Glomerular visceral epithelial cell (primary cell): ENCODE measurements at regions not wholly inside any gene's neighbourhood (a gene's known extent, or its start where the extent isn't known, plus 50 kb on each side); places are given as distances from the start of the nearest gene placed in this dataset.
"Not testable (repeated sequence)": the region's sequence is repeated elsewhere in the genome, so short reads cannot be mapped to it uniquely, and the experiment has no call there.

Experiments used
- DNase-seq: peaks from one replicate; pipeline ENCODE4 v3.0.0-alpha.2; 2016; ENCODE audit errors: extremely low spot score

DNA sequence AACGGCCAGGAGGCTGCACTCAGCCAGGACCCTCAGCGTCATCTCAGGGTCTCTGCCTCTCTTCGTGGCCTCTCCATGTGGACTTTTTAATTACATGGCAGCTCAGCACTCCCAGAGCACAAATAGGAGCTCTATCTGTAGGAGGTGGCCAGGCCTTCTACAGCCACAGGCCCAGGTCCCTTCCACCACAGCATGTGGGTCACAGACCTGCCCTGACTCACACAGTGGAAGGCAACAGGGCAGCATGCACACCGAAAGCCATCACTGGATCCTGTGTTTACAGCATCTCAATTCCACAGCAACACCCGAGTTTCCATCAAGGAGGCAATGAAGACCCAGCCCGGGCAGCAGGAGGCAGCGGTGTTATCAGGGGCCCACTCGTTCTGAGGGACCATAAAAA lies 65.8 kb upstream of the CD93 start:
- DNase-seq: no peak

DNA sequence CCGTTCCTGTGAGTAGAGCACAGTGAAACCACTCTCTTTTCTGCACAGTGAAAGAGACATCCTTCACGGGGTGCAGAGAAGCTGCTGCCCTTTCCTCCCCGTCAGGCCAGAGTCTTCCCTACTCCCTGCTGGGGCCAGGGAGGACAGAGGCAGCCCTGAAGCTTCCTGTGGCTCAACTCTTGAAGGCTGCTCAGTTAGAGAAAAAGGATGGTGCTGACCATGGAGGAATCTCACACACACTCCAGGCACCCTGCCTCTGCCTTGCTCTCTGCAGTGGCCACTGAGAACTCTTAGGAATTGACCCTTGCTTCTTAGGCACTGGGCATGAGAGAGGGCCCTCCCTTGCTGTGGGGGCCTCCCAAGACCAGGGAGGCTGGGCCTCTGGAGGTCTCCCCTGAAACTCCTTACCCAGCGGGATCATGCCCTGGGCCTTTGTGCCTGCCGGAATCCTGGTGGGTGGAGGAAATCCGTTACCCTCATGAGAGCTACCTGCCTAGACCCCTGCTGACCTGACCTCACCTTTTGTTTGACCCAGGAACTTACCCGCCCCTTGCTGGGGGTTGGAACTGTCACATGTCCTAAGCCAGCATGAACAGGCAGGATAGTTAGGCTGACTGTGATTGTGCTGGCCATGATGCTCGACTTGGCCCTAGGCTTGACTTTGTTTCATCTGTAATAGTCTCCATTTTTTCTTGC lies 65.0 kb upstream of the CD93 start:
- no peak for DNase-seq

DNA sequence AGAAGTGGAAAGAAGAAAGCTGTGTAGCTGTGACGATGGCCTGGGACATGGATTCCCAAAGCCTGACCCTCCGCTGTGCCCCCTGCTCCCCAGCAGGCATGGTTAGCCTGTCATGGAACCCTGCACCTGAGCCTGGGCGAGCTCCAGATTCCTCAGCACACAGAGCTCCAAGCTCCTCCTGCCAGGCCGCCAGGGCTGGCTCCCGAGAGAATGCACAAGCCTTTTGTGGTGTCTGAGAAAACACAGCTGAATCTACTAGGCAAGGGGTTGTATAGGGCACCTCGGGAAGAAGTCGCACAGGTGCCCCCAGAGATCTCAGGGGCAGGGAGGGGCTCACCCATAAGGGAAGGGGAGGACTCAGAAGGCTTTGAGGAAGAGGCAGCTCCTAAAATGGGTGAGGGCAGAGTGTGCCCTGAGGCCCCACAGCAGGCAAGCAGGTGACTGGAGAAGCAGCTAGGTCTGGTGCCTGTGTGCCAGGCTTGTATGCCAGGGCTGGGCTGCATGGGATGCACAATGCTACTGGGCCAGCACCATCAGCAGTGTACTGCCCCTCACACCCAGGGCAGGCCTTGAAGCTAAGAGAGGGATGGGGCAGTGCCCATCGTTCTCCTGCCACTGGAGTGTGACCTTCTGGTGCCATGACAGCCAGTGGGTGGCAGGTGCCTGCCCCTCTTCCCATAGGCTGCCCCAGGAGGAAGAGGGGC lies 64.3 kb upstream of the CD93 start:
- DNase-seq: no peak

DNA sequence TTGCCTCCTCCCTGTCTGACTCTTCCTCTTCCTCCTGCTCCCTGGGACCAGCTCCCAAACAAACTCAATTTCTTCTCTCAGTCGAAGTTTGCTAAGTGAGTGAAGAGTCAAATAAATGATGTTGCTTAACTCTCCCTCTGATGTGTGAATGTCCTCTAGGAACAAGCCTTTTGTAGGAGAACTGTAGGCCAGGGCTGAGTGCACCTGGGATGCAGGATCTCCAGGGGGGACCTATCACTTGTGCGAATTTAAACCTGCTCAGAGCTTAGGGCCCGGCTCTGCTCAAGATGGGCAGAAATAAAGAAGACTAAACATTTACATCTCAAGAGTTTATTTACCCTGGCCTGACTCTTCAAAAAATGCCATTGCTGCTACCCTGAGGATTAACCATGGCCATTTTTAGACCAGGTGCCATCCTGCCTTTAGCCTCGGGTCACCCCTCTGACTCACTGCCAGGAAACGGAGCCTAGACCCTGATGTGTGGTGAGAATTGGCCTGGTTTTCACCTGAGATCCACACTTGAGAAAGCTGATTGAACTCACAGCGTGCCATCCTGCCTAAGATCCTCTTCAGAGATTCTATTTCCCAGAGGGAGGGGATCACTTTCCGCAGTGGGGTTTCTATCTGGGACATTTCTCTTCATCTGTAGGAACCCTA lies 63.6 kb upstream of the CD93 start:
- no peak for DNase-seq

DNA sequence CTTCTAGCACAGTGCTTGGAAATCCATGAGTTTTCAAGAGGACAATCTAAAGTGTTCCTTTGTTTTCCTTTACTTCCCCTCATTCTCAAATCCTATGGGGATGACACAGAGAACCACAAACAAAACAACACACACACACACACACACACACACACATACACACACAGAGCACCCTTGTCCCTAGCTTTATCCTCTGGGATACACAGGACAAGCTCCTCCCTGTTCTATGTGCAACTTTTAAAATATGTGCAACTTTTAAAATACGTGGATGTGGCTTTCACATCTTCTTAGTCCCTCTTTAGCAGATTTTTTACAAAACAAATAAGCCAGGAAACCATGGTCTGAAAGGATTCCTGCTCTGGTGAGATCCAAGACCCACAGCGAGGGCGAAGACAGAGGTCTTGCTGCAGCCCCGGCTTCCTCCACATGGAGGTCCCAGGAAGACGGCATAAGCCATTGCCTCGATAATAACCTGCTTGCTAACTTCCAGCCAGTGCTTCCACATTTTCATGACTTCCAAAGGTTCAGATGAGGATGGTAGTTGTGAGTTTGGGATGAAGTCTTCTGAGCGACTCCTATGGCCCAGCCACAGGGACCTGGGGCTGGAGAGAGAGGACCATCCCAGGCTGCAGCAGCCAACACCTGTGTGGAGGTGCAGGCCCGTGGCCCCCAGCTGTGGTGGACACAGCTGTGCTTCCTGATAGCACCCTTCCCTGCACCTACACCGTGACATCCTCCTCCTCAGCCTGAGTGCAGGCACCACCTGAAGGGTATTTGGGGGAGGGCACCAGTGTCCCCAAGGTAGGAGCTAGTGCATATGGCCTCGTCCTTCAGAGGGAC lies 62.8 kb upstream of the CD93 start:
- DNase-seq: no peak

DNA sequence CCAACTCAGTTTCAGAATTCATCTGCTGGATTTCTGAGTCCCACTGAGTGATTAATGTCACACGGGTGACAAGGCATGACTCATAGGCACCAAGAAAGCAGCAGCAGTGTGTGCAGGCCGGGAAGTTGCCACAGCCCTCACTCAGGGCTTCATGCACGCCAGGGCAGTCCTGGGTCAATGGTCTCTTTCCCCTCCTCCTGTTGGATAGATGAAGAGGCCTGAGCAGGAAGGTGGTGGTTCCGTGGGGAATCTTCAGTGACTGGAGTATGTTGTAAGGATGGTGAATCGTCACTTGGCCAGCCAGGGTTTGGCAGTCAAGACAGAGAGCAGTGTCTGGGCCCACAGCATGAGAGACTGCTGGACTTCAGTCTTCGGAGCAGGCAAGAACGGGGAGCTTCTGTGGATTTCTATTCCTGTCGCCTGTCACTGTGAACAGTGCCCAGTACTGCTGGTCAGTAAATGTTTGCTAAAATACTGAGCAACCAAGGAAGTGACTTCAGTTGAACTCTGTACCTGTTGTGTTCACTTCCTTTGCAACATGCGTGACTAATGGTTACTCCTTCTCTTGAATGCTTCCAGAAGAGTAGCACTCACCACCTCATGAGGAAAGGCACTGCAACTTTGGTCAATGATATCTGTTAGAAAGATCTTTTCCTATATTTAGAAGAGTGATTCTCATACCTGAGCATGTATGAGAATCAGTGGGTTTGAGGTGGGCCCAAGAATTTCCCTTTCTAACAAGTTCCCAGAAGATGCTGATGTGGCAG lies 62.0 kb upstream of the CD93 start:
- peak; percentile 85 for DNase-seq

DNA sequence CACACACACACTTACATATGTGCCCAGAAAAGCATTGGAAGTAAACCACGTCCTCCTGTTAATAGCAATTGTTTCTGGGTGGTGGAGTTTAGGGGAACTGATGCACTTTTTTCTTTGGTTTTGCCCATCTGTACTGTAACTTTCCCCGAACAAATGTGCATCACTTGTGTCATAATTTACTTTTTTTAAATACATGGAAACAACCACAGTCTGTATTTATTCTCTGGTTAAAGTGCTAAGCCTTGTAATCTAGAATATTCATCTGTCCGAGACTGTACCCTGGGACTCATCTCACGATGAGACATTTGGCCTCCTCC lies 61.5 kb upstream of the CD93 start:
- DNase-seq: no peak

DNA sequence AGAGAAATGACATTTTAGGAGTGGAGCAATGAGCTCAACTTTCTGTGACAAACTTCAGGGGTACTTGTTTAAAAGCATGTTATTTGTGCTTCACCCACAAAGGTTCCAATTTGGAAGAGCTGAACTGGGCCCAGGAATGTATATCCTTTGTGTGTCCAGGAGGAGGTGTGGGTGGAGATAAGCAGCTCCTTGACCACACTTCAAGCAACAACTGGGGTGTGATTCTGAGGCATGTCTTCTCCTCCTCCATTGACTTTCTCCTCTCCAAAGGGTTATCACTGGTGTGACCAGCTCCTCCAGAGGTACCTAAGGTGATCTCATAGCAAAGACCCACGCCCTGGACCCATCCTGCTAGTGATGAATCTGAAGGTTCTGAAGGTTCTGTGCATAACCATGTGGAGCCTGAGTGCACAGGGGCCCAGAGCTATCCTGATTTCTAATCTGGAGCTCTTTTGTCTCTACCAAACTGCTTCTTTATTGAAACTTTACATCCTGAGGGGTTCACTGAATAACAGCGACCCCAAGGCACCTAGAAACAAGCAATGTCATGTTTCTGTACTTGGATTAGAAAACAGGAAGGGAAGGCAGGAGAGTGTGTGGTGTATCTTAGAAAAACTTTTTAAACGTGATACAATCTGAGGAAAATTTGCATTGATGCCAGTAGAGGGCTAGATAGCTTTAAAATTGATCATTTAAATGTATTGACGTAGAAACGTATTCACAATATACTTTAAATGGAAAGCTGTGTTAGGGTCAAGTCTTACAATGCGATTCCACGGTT lies 60.9 kb upstream of the CD93 start:
- DNase-seq: no peak

DNA sequence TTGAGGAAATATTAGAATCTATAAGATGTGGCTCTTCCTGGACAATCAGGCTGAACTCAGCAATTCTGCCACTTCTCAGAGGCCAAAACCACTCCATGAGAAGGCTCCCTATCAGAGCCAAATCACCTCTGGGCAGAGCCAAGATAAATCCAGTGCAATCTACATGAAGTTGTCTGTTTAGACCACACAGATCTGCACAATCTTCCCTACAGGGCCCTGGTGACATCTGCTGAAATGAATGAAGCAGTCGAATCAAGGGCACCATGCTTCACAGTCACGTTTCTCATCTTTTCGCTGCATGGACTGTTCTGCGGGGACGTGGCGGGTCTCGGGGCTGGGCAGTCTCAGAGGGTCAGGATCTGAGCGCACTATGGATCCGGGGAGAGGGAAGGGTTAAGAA lies 60.1 kb upstream of the CD93 start:
- no peak for DNase-seq

DNA sequence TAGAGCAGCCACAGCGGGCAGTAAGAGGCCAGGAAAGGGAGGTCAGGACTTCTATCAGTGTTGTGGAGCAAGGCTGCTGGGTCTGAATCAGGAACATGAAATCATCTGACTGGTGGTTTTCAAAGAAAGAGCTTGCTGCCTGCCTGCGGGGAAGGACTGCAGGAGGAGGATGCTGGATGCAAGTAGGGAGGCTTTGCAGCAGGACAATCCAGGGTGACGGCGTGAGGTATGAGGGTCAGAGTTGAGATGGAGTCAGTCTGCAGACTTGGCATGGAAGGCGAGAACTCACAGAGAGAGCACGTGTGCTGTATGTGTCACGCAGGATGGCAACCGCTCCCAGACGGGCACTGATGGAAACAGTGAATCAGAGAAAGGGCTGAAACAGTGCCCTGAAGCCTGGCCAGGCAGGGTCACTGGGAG lies 59.2 kb upstream of the CD93 start:
- no peak for DNase-seq

DNA sequence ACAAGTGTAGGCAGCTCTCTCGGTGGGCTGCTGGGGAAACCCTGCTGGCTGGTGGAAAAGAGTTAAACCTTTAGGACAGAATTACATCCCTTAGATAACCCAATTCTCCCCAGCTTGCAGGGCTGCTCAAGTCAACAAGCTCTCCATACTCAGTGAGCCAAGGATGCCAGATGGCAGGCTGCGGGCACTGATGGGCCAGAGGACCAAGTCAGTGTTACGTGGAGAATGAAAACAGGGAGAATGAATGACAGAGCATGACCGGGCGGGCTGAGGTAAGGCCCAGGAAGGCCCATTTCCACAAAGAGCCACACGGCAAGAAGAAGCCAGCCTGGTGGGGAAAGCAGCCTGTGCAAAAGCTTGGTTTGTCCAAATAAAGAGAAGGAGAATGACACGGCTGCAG lies 58.7 kb upstream of the CD93 start:
- no peak for DNase-seq

DNA sequence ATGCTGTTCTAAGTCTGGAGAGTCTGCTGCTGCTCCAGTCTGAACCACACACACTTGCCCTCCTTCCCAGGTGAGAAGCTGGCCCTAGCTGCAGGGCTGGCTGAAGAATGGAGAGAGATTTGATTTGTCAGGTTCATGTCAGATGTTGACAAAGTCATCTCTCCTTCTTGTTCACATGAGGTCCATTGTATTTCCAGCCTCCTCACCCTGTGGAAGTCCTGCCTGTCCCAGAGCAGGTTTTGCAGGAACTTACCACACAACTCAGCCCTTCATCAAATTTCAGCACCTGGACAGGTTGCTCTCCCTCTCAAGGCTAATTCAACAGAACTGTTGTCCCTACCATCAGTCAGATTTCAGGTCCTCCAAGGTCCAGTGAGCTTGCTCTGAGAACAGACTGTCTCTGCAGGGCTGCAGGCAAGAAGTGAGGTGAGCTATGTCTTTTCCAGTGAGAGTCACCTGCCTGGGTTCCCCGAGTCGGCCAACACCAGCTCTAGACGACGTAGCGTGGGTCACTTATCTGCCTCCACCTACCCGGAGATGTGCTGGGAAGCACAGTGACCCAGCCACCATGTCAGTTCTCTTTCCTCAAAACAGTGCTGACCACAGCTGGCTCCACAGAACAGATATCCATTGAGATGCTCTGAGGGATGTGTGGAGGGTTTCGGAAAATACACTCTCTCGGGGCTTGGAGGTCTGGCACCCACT lies 58.0 kb upstream of the CD93 start:
- no peak for DNase-seq

DNA sequence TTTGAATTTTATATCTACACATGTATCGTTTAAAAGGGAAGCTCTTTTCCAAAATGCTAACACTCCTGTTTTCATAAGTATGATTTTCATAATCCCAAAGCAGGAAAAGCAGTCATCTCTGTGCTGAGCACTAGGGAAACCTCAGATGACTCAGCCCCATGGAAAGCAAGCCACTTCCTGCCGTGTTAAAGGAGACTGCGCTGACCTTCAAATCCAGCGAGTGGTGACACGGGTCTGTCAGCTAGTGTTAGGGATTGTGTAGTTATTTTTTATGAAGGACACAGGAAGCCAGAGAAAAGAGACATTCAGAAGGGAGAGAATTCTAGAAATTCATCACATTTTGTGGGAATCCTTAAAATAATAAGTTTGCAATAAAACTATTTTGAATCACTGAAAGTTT lies 57.0 kb upstream of the CD93 start:
- DNase-seq: peak; percentile 79

DNA sequence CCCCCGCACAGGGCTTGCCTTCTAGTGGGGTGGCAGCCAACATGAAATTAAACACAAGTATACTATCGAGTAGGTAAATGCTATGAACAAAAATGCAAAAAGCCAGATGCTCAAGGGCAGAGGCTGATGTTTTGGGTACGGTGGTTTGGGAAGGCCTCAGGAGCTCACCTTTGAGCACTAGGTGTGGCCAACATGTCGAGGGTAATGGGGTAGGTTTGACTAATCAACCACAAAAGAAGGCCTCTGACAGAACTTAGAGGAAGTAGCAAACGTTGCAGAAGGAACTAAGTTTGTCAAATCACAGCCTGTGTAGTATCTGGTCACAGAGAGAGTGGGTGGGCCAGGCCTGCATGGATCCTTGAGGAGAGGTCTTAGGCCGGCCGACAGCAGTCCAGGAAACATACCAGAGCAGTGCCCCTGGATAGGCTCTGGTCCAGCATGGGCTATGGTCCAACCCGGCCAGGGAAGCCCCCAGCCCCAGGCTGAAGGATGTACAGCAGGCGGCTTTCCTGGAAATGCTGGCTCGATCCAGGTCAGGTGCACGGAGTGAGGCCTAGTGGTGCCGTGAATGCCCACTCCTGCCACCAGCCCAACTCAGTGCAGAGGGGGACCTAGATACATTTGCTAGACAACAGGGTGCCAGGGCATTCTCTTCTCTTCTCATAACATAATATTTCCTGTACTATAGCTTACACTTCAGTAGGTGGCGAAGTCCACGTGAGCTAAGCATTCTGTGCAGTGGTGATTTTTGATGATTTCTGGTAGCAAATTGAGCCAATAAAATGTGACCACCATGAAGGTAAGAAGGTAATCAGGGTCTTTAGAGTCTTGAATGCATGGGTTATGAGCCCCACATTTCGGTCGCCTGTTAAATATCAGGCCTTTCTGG lies 56.3 kb upstream of the CD93 start:
- no peak for DNase-seq

DNA sequence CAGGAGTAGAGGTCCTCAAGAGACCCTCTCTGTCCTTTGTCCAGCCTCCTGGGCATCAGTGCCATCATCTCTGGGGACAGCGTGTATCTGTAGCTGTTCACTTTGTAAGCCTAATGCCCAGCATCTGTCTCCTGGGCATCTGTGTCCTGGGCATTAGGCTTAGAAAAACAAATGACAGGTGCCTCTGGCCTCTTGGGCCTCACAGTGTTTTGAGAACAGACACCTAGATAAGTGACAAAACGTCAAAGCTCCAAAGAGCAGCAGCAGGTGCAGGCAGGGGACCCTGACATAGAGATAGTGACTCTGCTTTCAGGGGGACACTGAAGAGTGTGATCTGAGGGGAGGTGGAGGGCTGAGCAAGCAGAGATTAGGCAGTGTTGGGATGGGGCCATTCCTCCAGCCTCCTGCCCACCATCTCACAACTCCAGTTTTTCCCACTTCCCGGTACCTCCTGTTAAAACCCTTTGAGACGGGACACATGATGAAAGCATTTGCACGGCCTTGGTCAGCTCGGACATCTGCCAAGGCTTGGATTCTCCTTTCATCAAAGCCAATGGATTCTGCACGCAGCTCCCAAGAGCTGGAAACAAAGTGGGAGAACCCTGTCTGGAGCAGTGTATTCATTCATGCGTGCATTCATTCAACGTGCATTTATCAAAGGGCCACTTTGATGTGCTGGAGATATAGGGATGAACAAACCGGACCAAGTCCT lies 55.5 kb upstream of the CD93 start:
- no peak for DNase-seq

DNA sequence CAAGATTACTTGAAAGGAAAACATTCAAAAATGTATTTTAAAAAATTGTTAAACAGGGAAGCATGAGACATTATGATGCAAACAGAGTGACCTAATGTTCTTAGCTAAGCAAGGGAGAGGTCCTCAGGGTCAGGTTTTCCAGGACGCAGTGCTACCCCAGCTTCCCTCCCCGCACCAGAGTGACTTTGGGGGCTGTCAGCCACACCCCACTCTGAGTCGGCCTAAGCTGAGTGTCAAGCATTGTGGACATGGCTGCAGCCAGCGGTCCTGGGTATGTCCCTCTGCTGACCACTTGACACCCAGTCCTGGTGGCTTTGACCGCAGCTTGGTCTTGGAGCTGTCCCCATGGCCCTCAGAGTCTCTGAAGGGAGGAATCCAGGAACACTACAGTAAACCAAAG lies 54.9 kb upstream of the CD93 start:
- DNase-seq: no peak

DNA sequence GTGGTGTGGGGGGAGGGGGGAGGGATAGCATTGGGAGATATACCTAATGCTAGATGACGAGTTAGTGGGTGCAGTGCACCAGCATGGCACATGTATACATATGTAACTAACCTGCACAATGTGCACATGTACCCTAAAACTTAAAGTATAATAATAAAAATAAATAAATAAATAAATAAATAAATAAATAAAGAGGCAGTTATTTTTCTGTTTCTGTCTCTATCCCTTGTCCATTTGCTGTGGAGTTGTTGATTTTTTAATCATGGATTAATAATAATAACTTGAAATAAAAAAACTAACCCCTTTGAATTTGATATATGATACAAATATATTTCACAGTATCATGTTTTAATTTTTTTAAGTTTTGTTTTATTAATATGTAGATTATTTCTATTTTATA lies 53.9 kb upstream of the CD93 start:
- not testable (repeated sequence) for DNase-seq

DNA sequence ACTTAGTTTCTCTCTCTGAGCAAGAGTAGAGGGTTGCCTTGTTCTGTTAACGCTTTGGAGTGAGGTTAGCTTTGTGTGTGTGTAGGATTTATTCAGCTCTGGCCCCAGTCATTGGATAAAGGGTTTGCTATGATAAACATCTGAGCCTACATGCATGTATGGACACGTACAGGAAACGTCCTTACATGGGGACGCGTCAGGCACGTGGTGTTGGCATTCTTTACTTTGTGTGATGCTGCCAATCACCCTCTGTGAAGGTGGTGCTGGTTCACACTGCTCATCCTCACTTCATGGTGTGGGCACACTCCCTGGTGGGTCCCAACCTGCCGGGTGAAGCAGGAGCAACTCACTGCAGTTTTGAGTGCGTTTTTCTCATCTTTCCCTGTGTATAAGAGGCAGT lies 53.4 kb upstream of the CD93 start:
- no peak for DNase-seq

DNA sequence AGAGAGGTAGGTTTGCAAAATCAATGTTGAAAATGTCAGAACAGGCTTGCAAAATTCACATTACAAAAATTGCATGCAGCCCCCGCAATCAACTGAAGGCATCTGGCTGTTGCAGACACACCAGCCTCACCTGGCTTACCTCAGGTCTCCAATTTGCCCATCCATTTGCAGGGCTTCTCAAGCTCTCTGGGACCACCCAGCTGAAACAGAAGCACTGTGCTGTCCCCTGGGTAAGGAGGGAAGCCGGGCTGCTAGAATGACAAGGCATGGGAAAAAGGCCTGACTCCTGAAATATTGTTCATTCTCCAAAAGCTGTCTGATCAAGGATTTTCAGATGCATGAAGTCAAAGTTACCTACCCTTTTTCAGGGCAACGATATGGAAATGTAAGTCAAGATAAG lies 52.6 kb upstream of the CD93 start:
- DNase-seq: no peak
